Stomach (tissue), 4 donors: ENCODE measurements at regions not wholly inside any gene's neighbourhood (a gene's known extent, or its start where the extent isn't known, plus 50 kb on each side); places are given as distances from the start of the nearest gene placed in this dataset.

Experiments
- CTCF ChIP-seq, 7 experiments: fragments of 450-650 bp in 4 of 7; fragments of 200-600 bp in 3 of 7; sonication (generic) in 3 of 7; IDR thresholded peaks; one replicate each; pipeline ENCODE4 v1.5.1; 2016 to 2019; ENCODE audit warnings: antibody characterized with exemption in 7 of 7, control low read depth in 2 of 7, mild to moderate bottlenecking in 1 of 7
- POLR2A ChIP-seq, 4 donors: fragments of 450-650 bp; IDR thresholded peaks; one replicate each; pipeline ENCODE4 v1.6.1; 2016; ENCODE audit warnings: antibody characterized with exemption in 4 of 4, control low read depth in 2 of 4, mild to moderate bottlenecking in 1 of 4, moderate library complexity in 1 of 4
- POLR2AphosphoS5 ChIP-seq, 3 donors: sonication (generic); formaldehyde crosslinking; IDR thresholded peaks; one replicate each; pipeline ENCODE4 v1.6.1; 2016; ENCODE audit warnings: antibody characterized with exemption in 3 of 3

DNA sequence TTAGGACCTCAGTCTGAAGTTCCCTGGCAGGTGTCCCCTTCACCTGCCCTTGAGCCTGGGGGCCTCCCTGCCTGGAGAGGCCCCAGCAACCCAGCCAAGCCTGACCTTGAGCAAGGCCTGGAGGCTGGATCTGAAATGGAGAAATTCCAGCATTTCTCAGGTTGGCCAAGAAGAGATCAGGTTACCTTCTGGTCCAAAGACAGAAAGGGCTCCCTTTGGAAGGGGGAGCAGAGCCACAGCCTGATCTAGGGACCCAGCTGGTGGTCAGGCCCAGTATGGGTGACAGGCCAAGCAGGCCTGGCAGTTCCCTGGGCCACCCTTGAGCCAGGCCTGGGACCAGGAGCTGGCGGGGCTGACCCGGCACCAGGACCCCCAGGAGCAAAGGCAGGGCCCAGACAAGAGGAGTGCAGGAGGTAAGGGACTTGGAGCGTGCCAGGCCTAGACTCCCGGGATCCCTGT, 82.8 kb downstream of the TNFAIP2 start:
- no peak for TF ChIP-seq CTCF (IDR thresholded peaks at IDR 0.05)
- TF ChIP-seq POLR2AphosphoS5 (IDR thresholded peaks at IDR 0.05), result no peak
- TF ChIP-seq POLR2A (IDR thresholded peaks at IDR 0.05), result no peak
